ENCODE measurements at regions not wholly inside any gene's neighbourhood (a gene's known extent, or its start where the extent isn't known, plus 50 kb on each side); places are given as distances from the start of the nearest gene placed in this dataset.
"Not testable (repeated sequence)": the region's sequence is repeated elsewhere in the genome, so short reads cannot be mapped to it uniquely, and the experiment has no call there.

GRCh38 chr16:79835194-79835593 is 234.7 kb upstream of the MAF start:
- DNase-seq = no peak
- no TSS peak for BruUV-seq (replicated peaks)
- H4K20me1 ChIP-seq (ENCODE audit: low read length) = no peaks in the 10 kb centered on the region
- no peaks in the 10 kb centered on the region for H3K9me3 ChIP-seq (ENCODE audit: low read length)
- ChIA-PET CTCF (no interaction called here), POLR2A (ENCODE audit: unreplicated experiment) (no interaction called here)
- H3K4me2 ChIP-seq (ENCODE audit: low read length) = no peak overlapping the region
- H3K9ac ChIP-seq (ENCODE audit: low read length) = no peak overlapping the region
- no peaks in the 10 kb centered on the region for H3K27me3 ChIP-seq (ENCODE audit: low read length)
- no peak overlapping the region for H3K4me3 ChIP-seq (ENCODE audit: low read length)
- H2AFZ ChIP-seq (ENCODE audit: low read length) = no peak overlapping the region
- H3K27ac ChIP-seq (ENCODE audit: low read length) = no peak overlapping the region
- no peaks in the 10 kb centered on the region for H3K36me3 ChIP-seq (ENCODE audit: low read depth, low read length)
- no peaks in the 10 kb centered on the region for H3F3A ChIP-seq (ENCODE audit: low read length, unreplicated experiment)
- no peaks in the 10 kb centered on the region for H3K9me2 ChIP-seq (replicated peaks; ENCODE audit: low read length)
- no peaks in the 10 kb centered on the region for H3K4me1 ChIP-seq (ENCODE audit: insufficient read depth, low read length)
- ATAC-seq = no peak
- no peaks in the 10 kb centered on the region for H3K79me2 ChIP-seq (ENCODE audit: low read length)
- TF ChIP-seq CTCF (conservative IDR thresholded peaks at IDR 0.05; ENCODE audit: low read depth, low read length) = no peak
- TF ChIP-seq EZH2phosphoT487 (IDR thresholded peaks at IDR 0.05; ENCODE audit: borderline replicate concordance, low read length) = no peak
- intact Hi-C loops (cut with micrococcal nuclease) = no loop called here

GRCh38 chr16:79834720-79835119 is 234.2 kb upstream of the MAF start:
- Histone ChIP-seq H3K4me3 (ENCODE audit: low read length) (no peak overlapping the region), H3K36me3 (ENCODE audit: low read depth, low read length) (no peaks in the 10 kb centered on the region), H3K9me3 (ENCODE audit: low read length) (no peaks in the 10 kb centered on the region), H3K27me3 (ENCODE audit: low read length) (no peaks in the 10 kb centered on the region), H2AFZ (ENCODE audit: low read length) (no peak overlapping the region), H3K4me1 (ENCODE audit: insufficient read depth, low read length) (no peaks in the 10 kb centered on the region), H3K9me2 (replicated peaks; ENCODE audit: low read length) (no peaks in the 10 kb centered on the region), H3K27ac (ENCODE audit: low read length) (no peak overlapping the region), H4K20me1 (ENCODE audit: low read length) (no peaks in the 10 kb centered on the region), H3F3A (ENCODE audit: low read length, unreplicated experiment) (no peaks in the 10 kb centered on the region), H3K4me2 (ENCODE audit: low read length) (no peak overlapping the region), H3K79me2 (ENCODE audit: low read length) (no peaks in the 10 kb centered on the region), H3K9ac (ENCODE audit: low read length) (no peak overlapping the region)
- no peak for ATAC-seq
- no TSS peak for BruUV-seq (replicated peaks)
- TF ChIP-seq CTCF (conservative IDR thresholded peaks at IDR 0.05; ENCODE audit: low read depth, low read length) (no peak), EZH2 (IDR thresholded peaks at IDR 0.05; ENCODE audit: low read length, unreplicated experiment) (no peak), EZH2phosphoT487 (IDR thresholded peaks at IDR 0.05; ENCODE audit: borderline replicate concordance, low read length) (no peak)
- intact Hi-C loops (cut with micrococcal nuclease) = no loop called here
- ChIA-PET CTCF (no interaction called here), POLR2A (ENCODE audit: unreplicated experiment) (no interaction called here)
- no peak for DNase-seq

GRCh38 chr16:79834003-79834402 is 233.5 kb upstream of the MAF start:
- POLR2A ChIA-PET (ENCODE audit: unreplicated experiment); DNase-seq; H3F3A ChIP-seq (ENCODE audit: low read length, unreplicated experiment); H3K27me3 ChIP-seq (ENCODE audit: low read length); H4K20me1 ChIP-seq (ENCODE audit: low read length); H3K9ac ChIP-seq (ENCODE audit: low read length); BruUV-seq (replicated peaks); H3K36me3 ChIP-seq (ENCODE audit: low read depth, low read length); H2AFZ ChIP-seq (ENCODE audit: low read length); intact Hi-C loops (cut with micrococcal nuclease); H3K4me3 ChIP-seq (ENCODE audit: low read length); H3K4me1 ChIP-seq (ENCODE audit: insufficient read depth, low read length); H3K79me2 ChIP-seq (ENCODE audit: low read length); H3K4me2 ChIP-seq (ENCODE audit: low read length); H3K9me2 ChIP-seq (replicated peaks; ENCODE audit: low read length); H3K27ac ChIP-seq (ENCODE audit: low read length); ATAC-seq; CTCF ChIA-PET; H3K9me3 ChIP-seq (ENCODE audit: low read length): not testable (repeated sequence)

Measured in PC-3 (cell line).